ENCODE measurements at regions not wholly inside any gene's neighbourhood (a gene's known extent, or its start where the extent isn't known, plus 50 kb on each side); places are given as distances from the start of the nearest gene placed in this dataset.

- WGBS = 90% methylated on average over 4 of the region's 4 CpGs
- Histone ChIP-seq H3K27me3 (ENCODE audit: control insufficient read depth in 2 of 2, insufficient read depth in 1 of 2, low read length in 1 of 2) (peaks cover 0 to 3% of the 10 kb centered on the region in 2 donors), H3K9me3 (ENCODE audit: control insufficient read depth in 2 of 2, insufficient read depth in 1 of 2, low read length in 1 of 2) (no peaks in the 10 kb centered on the region), H3K27ac (ENCODE audit: low read depth in 1 of 2, low read length in 1 of 2) (no peak overlapping the region), H3K36me3 (ENCODE audit: control insufficient read depth in 2 of 2, insufficient read depth in 2 of 2, low read length in 1 of 2) (no peaks in the 10 kb centered on the region), H3K4me3 (ENCODE audit: low read length in 2 of 2) (no peak overlapping the region), H3K4me1 (ENCODE audit: control insufficient read depth in 2 of 2, insufficient read depth in 2 of 2, low read length in 2 of 2) (peaks cover 0 to 10% of the 10 kb centered on the region in 2 donors)
- no peak for DNase-seq (ENCODE audit: low read depth in 6 of 9, low spot score in 9 of 9)
Observed at GRCh38 chr2:215683295-215683694, 247.4 kb upstream of the FN1 start.

GRCh38 chr2:215681799-215682596 lies 246.1 kb upstream of the FN1 start:
- no peak for DNase-seq (ENCODE audit: low read depth in 6 of 9, low spot score in 9 of 9)
- H3K4me1 ChIP-seq (ENCODE audit: control insufficient read depth in 2 of 2, insufficient read depth in 2 of 2, low read length in 2 of 2) = peaks cover 0 to 10% of the 10 kb centered on the region in 2 donors
- 91% methylated on average over 4 of the region's 4 CpGs for WGBS
- no peaks in the 10 kb centered on the region for H3K36me3 ChIP-seq (ENCODE audit: control insufficient read depth in 2 of 2, insufficient read depth in 2 of 2, low read length in 1 of 2)
- H3K4me3 ChIP-seq (ENCODE audit: low read length in 2 of 2) = no peak overlapping the region
- no peak overlapping the region for H3K27ac ChIP-seq (ENCODE audit: low read depth in 1 of 2, low read length in 1 of 2)
- H3K9me3 ChIP-seq (ENCODE audit: control insufficient read depth in 2 of 2, insufficient read depth in 1 of 2, low read length in 1 of 2) = no peaks in the 10 kb centered on the region
- peaks cover 0 to 3% of the 10 kb centered on the region in 2 donors for H3K27me3 ChIP-seq (ENCODE audit: control insufficient read depth in 2 of 2, insufficient read depth in 1 of 2, low read length in 1 of 2)

DNA sequence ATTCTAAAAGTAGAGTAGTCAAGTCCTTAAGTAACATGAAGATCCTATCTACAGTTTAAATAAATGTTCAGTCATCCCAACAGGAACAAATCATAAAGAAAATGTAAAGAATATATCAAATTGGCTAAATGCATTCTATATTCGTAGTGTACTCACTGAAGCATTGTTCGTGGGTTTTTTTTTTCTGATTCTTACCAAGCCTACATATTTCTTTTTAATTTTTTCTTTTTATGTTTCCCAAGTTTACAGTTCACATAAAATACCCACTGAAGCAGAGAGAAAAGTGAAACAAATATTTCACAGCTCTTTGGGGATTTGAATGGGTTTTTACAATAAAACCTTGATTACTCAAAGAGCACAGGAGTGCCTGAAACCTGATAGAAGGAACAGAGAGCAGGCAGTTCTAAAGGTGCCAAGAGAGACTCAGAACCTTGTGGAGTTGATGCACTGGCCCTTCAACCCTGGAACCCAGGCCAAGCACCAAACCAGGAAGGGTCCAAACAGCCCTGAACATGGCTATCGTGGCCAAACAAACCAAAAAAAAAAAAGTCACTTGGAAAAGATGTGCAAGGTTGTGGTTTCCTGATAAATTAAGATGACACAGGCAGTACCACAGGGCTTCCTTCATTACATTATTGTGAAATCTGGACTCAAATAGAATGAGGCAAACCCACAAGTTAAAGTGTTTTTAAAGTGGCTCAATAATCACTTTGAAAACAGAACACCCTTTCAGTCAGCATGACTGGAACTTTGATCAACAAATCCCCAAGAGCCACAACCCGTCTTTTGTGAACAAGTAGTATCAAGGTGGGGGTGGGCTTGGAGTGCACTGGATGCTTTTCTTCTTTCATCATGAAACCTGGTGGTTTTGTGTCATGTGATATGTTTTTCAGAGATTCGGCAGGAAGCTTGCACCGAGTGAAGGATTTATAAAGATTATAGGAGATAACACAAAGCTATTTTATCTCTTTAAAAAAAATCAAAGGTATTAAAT lies 245.0 kb upstream of the FN1 start:
- H3K4me3 ChIP-seq (ENCODE audit: low read length in 2 of 2) = no peak overlapping the region
- H3K9me3 ChIP-seq (ENCODE audit: control insufficient read depth in 2 of 2, insufficient read depth in 1 of 2, low read length in 1 of 2) = no peaks in the 10 kb centered on the region
- no peaks in the 10 kb centered on the region for H3K36me3 ChIP-seq (ENCODE audit: control insufficient read depth in 2 of 2, insufficient read depth in 2 of 2, low read length in 1 of 2)
- 27% methylated on average over 6 of the region's 6 CpGs for WGBS
- H3K27ac ChIP-seq (ENCODE audit: low read depth in 1 of 2, low read length in 1 of 2) = peak overlapping the region; percentile 31 to 62
- H3K4me1 ChIP-seq (ENCODE audit: control insufficient read depth in 2 of 2, insufficient read depth in 2 of 2, low read length in 2 of 2) = peaks cover 0 to 10% of the 10 kb centered on the region in 2 donors
- peaks cover 0 to 3% of the 10 kb centered on the region in 2 donors for H3K27me3 ChIP-seq (ENCODE audit: control insufficient read depth in 2 of 2, insufficient read depth in 1 of 2, low read length in 1 of 2)
- DNase-seq (ENCODE audit: low read depth in 6 of 9, low spot score in 9 of 9) = peak; percentile 9 to 79 (median 40)

DNA sequence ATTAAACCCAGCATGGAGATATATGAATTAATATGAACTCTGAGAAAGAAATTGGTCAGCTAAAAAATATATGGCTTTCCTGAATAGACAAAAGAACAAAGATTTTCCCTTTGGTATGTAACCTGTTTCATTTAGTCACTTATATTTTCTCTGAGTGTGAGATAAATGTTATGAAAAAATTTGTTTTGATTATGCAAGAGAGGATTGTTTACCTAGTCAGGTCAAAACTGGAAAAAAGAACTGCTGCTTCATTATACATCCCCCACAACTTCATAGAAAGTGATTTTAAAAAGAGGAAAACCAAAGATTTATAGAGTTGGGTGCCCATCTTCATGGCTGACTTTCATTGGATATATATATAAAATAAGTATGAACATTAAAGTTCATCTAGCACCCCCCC lies 242.2 kb upstream of the FN1 start:
- no peak overlapping the region for H3K27ac ChIP-seq (ENCODE audit: low read depth in 1 of 2, low read length in 1 of 2)
- H3K4me3 ChIP-seq (ENCODE audit: low read length in 2 of 2) = no peak overlapping the region
- H3K27me3 ChIP-seq (ENCODE audit: control insufficient read depth in 2 of 2, insufficient read depth in 1 of 2, low read length in 1 of 2) = no peaks in the 10 kb centered on the region
- no peaks in the 10 kb centered on the region for H3K36me3 ChIP-seq (ENCODE audit: control insufficient read depth in 2 of 2, insufficient read depth in 2 of 2, low read length in 1 of 2)
- peaks cover 0 to 10% of the 10 kb centered on the region in 2 donors for H3K4me1 ChIP-seq (ENCODE audit: control insufficient read depth in 2 of 2, insufficient read depth in 2 of 2, low read length in 2 of 2)
- H3K9me3 ChIP-seq (ENCODE audit: control insufficient read depth in 2 of 2, insufficient read depth in 1 of 2, low read length in 1 of 2) = no peaks in the 10 kb centered on the region
- no peak for DNase-seq (ENCODE audit: low read depth in 6 of 9, low spot score in 9 of 9)

- Histone ChIP-seq H3K4me1 (ENCODE audit: control insufficient read depth in 2 of 2, insufficient read depth in 2 of 2, low read length in 2 of 2) (peaks cover 0 to 10% of the 10 kb centered on the region in 2 donors), H3K36me3 (ENCODE audit: control insufficient read depth in 2 of 2, insufficient read depth in 2 of 2, low read length in 1 of 2) (no peaks in the 10 kb centered on the region), H3K27me3 (ENCODE audit: control insufficient read depth in 2 of 2, insufficient read depth in 1 of 2, low read length in 1 of 2) (no peaks in the 10 kb centered on the region), H3K9me3 (ENCODE audit: control insufficient read depth in 2 of 2, insufficient read depth in 1 of 2, low read length in 1 of 2) (no peaks in the 10 kb centered on the region), H3K27ac (ENCODE audit: low read depth in 1 of 2, low read length in 1 of 2) (no peak overlapping the region), H3K4me3 (ENCODE audit: low read length in 2 of 2) (no peak overlapping the region)
- DNase-seq (ENCODE audit: low read depth in 6 of 9, low spot score in 9 of 9) = no peak
- whole genome bisulfite sequencing = 2% methylated on average over 2 of the region's 2 CpGs
Observed at GRCh38 chr2:215677481-215677880, 241.6 kb upstream of the FN1 start.

DNA sequence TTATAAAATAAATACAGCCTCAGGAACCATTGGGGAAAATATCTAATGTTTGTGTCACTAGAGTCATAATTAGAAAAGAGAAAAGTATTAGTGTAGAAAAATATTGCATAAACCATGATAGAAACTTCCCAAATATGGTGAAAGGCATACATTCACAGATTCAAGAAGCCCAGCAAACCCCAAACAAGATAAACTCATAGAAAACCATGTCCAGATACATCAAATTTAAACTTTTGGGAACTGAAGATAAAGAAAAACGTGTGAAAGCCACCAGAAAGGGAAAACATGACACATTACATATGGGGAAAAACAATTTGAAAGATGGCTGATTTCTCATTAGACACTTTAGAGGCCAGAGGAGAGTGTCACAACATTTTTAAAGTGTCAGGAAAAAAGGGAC lies 236.5 kb upstream of the FN1 start:
- DNase-seq (ENCODE audit: low read depth in 6 of 9, low spot score in 9 of 9) = no peak
- Histone ChIP-seq H3K9me3 (ENCODE audit: control insufficient read depth in 2 of 2, insufficient read depth in 1 of 2, low read length in 1 of 2) (no peaks in the 10 kb centered on the region), H3K27me3 (ENCODE audit: control insufficient read depth in 2 of 2, insufficient read depth in 1 of 2, low read length in 1 of 2) (no peaks in the 10 kb centered on the region), H3K4me3 (ENCODE audit: low read length in 2 of 2) (no peak overlapping the region), H3K4me1 (ENCODE audit: control insufficient read depth in 2 of 2, insufficient read depth in 2 of 2, low read length in 2 of 2) (no peaks in the 10 kb centered on the region), H3K27ac (ENCODE audit: low read depth in 1 of 2, low read length in 1 of 2) (no peak overlapping the region), H3K36me3 (ENCODE audit: control insufficient read depth in 2 of 2, insufficient read depth in 2 of 2, low read length in 1 of 2) (no peaks in the 10 kb centered on the region)
- WGBS = 56% methylated on average over 1 of the region's 1 CpG

DNA sequence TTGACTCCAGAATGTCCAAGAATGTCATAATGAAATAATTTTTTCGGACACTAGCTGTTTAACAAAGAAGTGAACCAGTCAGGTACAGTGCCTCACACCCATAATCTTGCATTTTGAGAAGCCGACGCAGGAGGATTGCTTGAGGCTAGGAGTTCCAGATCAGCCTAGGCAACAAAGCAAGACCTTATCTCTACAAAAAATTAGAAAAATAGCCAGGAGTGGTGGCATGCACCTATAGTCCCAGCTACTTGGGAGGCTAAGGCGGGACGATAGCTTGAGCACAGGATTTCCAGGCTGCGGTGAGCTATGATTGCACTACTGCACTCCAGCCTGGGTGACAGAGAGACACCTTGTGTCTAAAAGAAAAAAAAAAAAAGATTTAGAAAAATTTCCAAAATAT lies 235.8 kb upstream of the FN1 start:
- WGBS = 92% methylated on average over 6 of the region's 6 CpGs
- no peaks in the 10 kb centered on the region for H3K27me3 ChIP-seq (ENCODE audit: control insufficient read depth in 2 of 2, insufficient read depth in 1 of 2, low read length in 1 of 2)
- H3K36me3 ChIP-seq (ENCODE audit: control insufficient read depth in 2 of 2, insufficient read depth in 2 of 2, low read length in 1 of 2) = no peaks in the 10 kb centered on the region
- no peak for DNase-seq (ENCODE audit: low read depth in 6 of 9, low spot score in 9 of 9)
- no peaks in the 10 kb centered on the region for H3K9me3 ChIP-seq (ENCODE audit: control insufficient read depth in 2 of 2, insufficient read depth in 1 of 2, low read length in 1 of 2)
- H3K4me1 ChIP-seq (ENCODE audit: control insufficient read depth in 2 of 2, insufficient read depth in 2 of 2, low read length in 2 of 2) = no peaks in the 10 kb centered on the region
- no peak overlapping the region for H3K27ac ChIP-seq (ENCODE audit: low read depth in 1 of 2, low read length in 1 of 2)
- H3K4me3 ChIP-seq (ENCODE audit: low read length in 2 of 2) = no peak overlapping the region

GRCh38 chr2:215671244-215671643 lies 235.4 kb upstream of the FN1 start:
- DNase-seq (ENCODE audit: low read depth in 6 of 9, low spot score in 9 of 9) = no peak
- no peak overlapping the region for H3K27ac ChIP-seq (ENCODE audit: low read depth in 1 of 2, low read length in 1 of 2)
- H3K4me1 ChIP-seq (ENCODE audit: control insufficient read depth in 2 of 2, insufficient read depth in 2 of 2, low read length in 2 of 2) = no peaks in the 10 kb centered on the region
- no peaks in the 10 kb centered on the region for H3K27me3 ChIP-seq (ENCODE audit: control insufficient read depth in 2 of 2, insufficient read depth in 1 of 2, low read length in 1 of 2)
- H3K9me3 ChIP-seq (ENCODE audit: control insufficient read depth in 2 of 2, insufficient read depth in 1 of 2, low read length in 1 of 2) = no peaks in the 10 kb centered on the region
- WGBS = 93% methylated on average over 2 of the region's 2 CpGs
- H3K36me3 ChIP-seq (ENCODE audit: control insufficient read depth in 2 of 2, insufficient read depth in 2 of 2, low read length in 1 of 2) = no peaks in the 10 kb centered on the region
- no peak overlapping the region for H3K4me3 ChIP-seq (ENCODE audit: low read length in 2 of 2)

DNA sequence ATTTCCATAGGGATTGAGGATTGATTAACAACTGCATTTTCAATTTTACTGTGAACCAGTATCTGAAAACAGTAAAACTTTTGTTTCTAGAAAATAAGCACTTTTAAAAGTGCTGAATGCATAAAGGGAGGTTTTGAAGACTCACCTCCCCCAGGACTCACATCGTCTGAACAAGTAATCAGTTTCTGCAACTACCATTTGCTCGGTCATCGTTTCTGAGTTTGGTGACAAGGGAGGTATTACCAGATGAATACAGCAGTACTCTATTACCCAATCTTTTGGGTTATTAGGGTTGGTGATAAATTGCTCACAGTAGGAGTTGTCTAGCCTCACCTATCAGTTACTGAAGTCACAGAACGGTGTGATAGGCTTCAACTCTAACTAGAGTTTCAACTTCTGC lies 234.5 kb upstream of the FN1 start:
- no peaks in the 10 kb centered on the region for H3K9me3 ChIP-seq (ENCODE audit: control insufficient read depth in 2 of 2, insufficient read depth in 1 of 2, low read length in 1 of 2)
- no peaks in the 10 kb centered on the region for H3K4me1 ChIP-seq (ENCODE audit: control insufficient read depth in 2 of 2, insufficient read depth in 2 of 2, low read length in 2 of 2)
- no peak overlapping the region for H3K4me3 ChIP-seq (ENCODE audit: low read length in 2 of 2)
- 94% methylated on average over 4 of the region's 4 CpGs for WGBS
- DNase-seq (ENCODE audit: low read depth in 6 of 9, low spot score in 9 of 9) = no peak
- no peaks in the 10 kb centered on the region for H3K36me3 ChIP-seq (ENCODE audit: control insufficient read depth in 2 of 2, insufficient read depth in 2 of 2, low read length in 1 of 2)
- no peaks in the 10 kb centered on the region for H3K27me3 ChIP-seq (ENCODE audit: control insufficient read depth in 2 of 2, insufficient read depth in 1 of 2, low read length in 1 of 2)
- no peak overlapping the region for H3K27ac ChIP-seq (ENCODE audit: low read depth in 1 of 2, low read length in 1 of 2)

Data from thymus (tissue), 11 donors.